IMR-90 (cell line): ENCODE measurements at regions not wholly inside any gene's neighbourhood (a gene's known extent, or its start where the extent isn't known, plus 50 kb on each side); places are given as distances from the start of the nearest gene placed in this dataset.

Source experiments
- ATAC-seq: fragments of 200-7000 bp; cut with Tn5 transposase; 2 replicates; pipeline ENCODE4 v1.9.1; 2020; ENCODE audit warnings: low read depth, mild to moderate bottlenecking, moderate library complexity
- BruUV-seq: library from RNA; stranded (reverse); fragments of 400-500 nt; replicated peaks from 2 replicates; lab custom pipeline; 2021; lab: Mats Ljungman, UMichigan
- CTCF ChIA-PET: fragments of 300-600 bp; formaldehyde crosslinking; extraction: SDS; loops from one replicate; lab custom pipeline; 2021; ENCODE audit warnings: antibody characterized with exemption; lab: Yijun Ruan, JAX
- POLR2A ChIA-PET: fragments of 300-600 bp; sonication (Branson Sonifier 250); formaldehyde crosslinking; loops from one replicate; lab custom pipeline; 2022; ENCODE audit warnings: antibody characterized with exemption; ENCODE audit not compliant: unreplicated experiment; lab: Charles Lee
- DNase-seq: peaks from one replicate; pipeline ENCODE4 v3.0.0; 2013
- H2AFZ ChIP-seq: replicated peaks from 2 replicates; pipeline ENCODE3; 2013; ENCODE audit warnings: low read length, mild to moderate bottlenecking; ENCODE audit not compliant: poor library complexity
- H2AK5ac ChIP-seq: 2 replicates; pipeline ENCODE4 v1.6.1; 2013; ENCODE audit warnings: low read depth, low read length, inconsistent platforms
- H2AK9ac ChIP-seq: replicated peaks from 2 replicates; pipeline ENCODE3; 2013; ENCODE audit warnings: mild to moderate bottlenecking, low read depth, low read length, moderate library complexity; ENCODE audit not compliant: poor library complexity
- H2BK120ac ChIP-seq: 2 replicates; pipeline ENCODE4 v1.6.1; 2013; ENCODE audit warnings: low read depth, low read length, inconsistent platforms
- H2BK15ac ChIP-seq: 3 replicates; pipeline ENCODE4 v1.6.1; 2013; ENCODE audit warnings: low read depth, low read length, inconsistent platforms
- H2BK20ac ChIP-seq: 2 replicates; pipeline ENCODE4 v1.6.1; 2013; ENCODE audit warnings: low read depth, mild to moderate bottlenecking, inconsistent platforms, low read length, moderate library complexity
- H2BK5ac ChIP-seq: 2 replicates; pipeline ENCODE4 v1.6.1; 2013; ENCODE audit warnings: mild to moderate bottlenecking, low read depth, low read length, inconsistent platforms; ENCODE audit not compliant: poor library complexity, severe bottlenecking
- H3K14ac ChIP-seq: replicated peaks from 2 replicates; pipeline ENCODE4 v1.6.1; 2013; ENCODE audit warnings: low read depth, low read length, inconsistent platforms
- H3K18ac ChIP-seq: 2 replicates; pipeline ENCODE4 v1.6.1; 2013; ENCODE audit warnings: low read depth, low read length, control low read depth
- H3K23ac ChIP-seq: 2 replicates; pipeline ENCODE4 v1.6.1; 2013; ENCODE audit warnings: low read depth, low read length, inconsistent platforms
- H3K27ac ChIP-seq: 2 replicates; pipeline ENCODE4 v1.5.1; 2013; ENCODE audit warnings: mild to moderate bottlenecking, control low read depth, low read length; ENCODE audit not compliant: insufficient read depth
- H3K27me3 ChIP-seq: 2 replicates; pipeline ENCODE4 v1.6.1; 2013; ENCODE audit warnings: low read length; ENCODE audit not compliant: control insufficient read depth, insufficient read depth
- H3K36me3 ChIP-seq: 2 replicates; pipeline ENCODE4 v1.6.1; 2013; ENCODE audit warnings: low read length, mixed read lengths; ENCODE audit not compliant: control insufficient read depth, insufficient read depth
- H3K4ac ChIP-seq: 2 replicates; pipeline ENCODE4 v1.6.1; 2013; ENCODE audit warnings: low read depth, low read length, inconsistent platforms
- H3K4me1 ChIP-seq: 2 replicates; pipeline ENCODE4 v1.6.1; 2013; ENCODE audit warnings: low read length, mixed read lengths; ENCODE audit not compliant: control insufficient read depth, insufficient read depth
- H3K4me2 ChIP-seq: 2 replicates; pipeline ENCODE4 v1.6.1; 2013; ENCODE audit warnings: low read depth, mild to moderate bottlenecking, control low read depth, low read length, moderate library complexity
- H3K4me3 ChIP-seq: 2 replicates; pipeline ENCODE4 v1.5.1; 2013; ENCODE audit warnings: low read depth, mild to moderate bottlenecking, control low read depth, low read length, moderate library complexity; ENCODE audit not compliant: insufficient read depth
- H3K56ac ChIP-seq: 2 replicates; pipeline ENCODE4 v1.6.1; 2013; ENCODE audit warnings: low read length, inconsistent platforms; ENCODE audit not compliant: insufficient read depth; ENCODE audit errors: extremely low read depth
- H3K79me1 ChIP-seq, 2 experiments: 2 replicates each; pipeline ENCODE4 v1.6.1; 2013; ENCODE audit warnings: low read length in 2 of 2, inconsistent platforms in 1 of 2, low read depth in 1 of 2
- H3K9ac ChIP-seq: 2 replicates; pipeline ENCODE4 v1.6.1; 2013; ENCODE audit warnings: low read depth, low read length, control low read depth
- H3K9me1 ChIP-seq: 2 replicates; pipeline ENCODE4 v1.6.1; 2013; ENCODE audit warnings: low read length, inconsistent platforms; ENCODE audit not compliant: insufficient read depth
- H3K9me3 ChIP-seq: 2 replicates; pipeline ENCODE4 v1.6.1; 2013; ENCODE audit warnings: low read length; ENCODE audit not compliant: control insufficient read depth, insufficient read depth
- H4K20me1 ChIP-seq: 2 replicates; pipeline ENCODE4 v1.6.1; 2013; ENCODE audit warnings: low read length, inconsistent platforms; ENCODE audit not compliant: insufficient read depth
- H4K5ac ChIP-seq: 2 replicates; pipeline ENCODE4 v1.6.1; 2013; ENCODE audit warnings: mild to moderate bottlenecking, low read depth, low read length, control low read depth
- H4K8ac ChIP-seq, 2 experiments: 2 replicates each; pipeline ENCODE4 v1.6.1; 2013; ENCODE audit warnings: low read depth in 2 of 2, low read length in 2 of 2, control low read depth in 1 of 2, inconsistent platforms in 1 of 2
- H4K91ac ChIP-seq: 2 replicates; pipeline ENCODE4 v1.6.1; 2013; ENCODE audit warnings: low read depth, low read length, inconsistent platforms; ENCODE audit not compliant: insufficient read depth
- BHLHE40 ChIP-seq: fragments of 150-350 bp; IDR thresholded peaks from 2 replicates; pipeline ENCODE4 v1.6.1; 2016; ENCODE audit warnings: mild to moderate bottlenecking, low read depth, low read length
- CEBPB ChIP-seq: IDR thresholded peaks from 2 replicates; pipeline ENCODE4 v1.6.1; 2012; ENCODE audit warnings: low read depth, low read length, improper control_type of control experiment
- CHD1 ChIP-seq: IDR thresholded peaks from 2 replicates; pipeline ENCODE4 v1.6.1; 2012; ENCODE audit warnings: low read depth, low read length, improper control_type of control experiment
- CTCF ChIP-seq: conservative IDR thresholded peaks from 2 replicates; pipeline ENCODE4 v1.5.1; 2012; ENCODE audit warnings: mild to moderate bottlenecking, low read depth, low read length, improper control_type of control experiment
- ELK1 ChIP-seq: fragments of 150-350 bp; IDR thresholded peaks from 2 replicates; pipeline ENCODE4 v1.6.1; 2016; ENCODE audit warnings: low read depth, mild to moderate bottlenecking, low read length, moderate library complexity, borderline replicate concordance
- FOS ChIP-seq: fragments of 150-350 bp; IDR thresholded peaks from 2 replicates; pipeline ENCODE4 v1.6.1; 2016; ENCODE audit warnings: low read depth, low read length
- MAFK ChIP-seq: IDR thresholded peaks from 2 replicates; pipeline ENCODE4 v1.6.1; 2012; ENCODE audit warnings: low read depth, low read length, improper control_type of control experiment
- MAZ ChIP-seq: IDR thresholded peaks from 2 replicates; pipeline ENCODE4 v1.6.1; 2012; ENCODE audit warnings: low read depth, mild to moderate bottlenecking, low read length, improper control_type of control experiment, moderate library complexity, borderline replicate concordance
- MXI1 ChIP-seq: IDR thresholded peaks from 2 replicates; pipeline ENCODE4 v1.6.1; 2012; ENCODE audit warnings: low read depth, mild to moderate bottlenecking, low read length, moderate library complexity, borderline replicate concordance
- NFE2L2 ChIP-seq: fragments of 150-350 bp; IDR thresholded peaks from 2 replicates; pipeline ENCODE4 v1.6.1; 2016; ENCODE audit warnings: low read depth, mild to moderate bottlenecking, low read length
- POLR2A ChIP-seq: IDR thresholded peaks from 2 replicates; pipeline ENCODE4 v1.6.1; 2012; ENCODE audit warnings: mild to moderate bottlenecking, low read depth, low read length
- RAD21 ChIP-seq: IDR thresholded peaks from 2 replicates; pipeline ENCODE4 v1.6.1; 2012; ENCODE audit warnings: low read length, improper control_type of control experiment
- RCOR1 ChIP-seq: IDR thresholded peaks from 2 replicates; pipeline ENCODE4 v1.6.1; 2012; ENCODE audit warnings: mild to moderate bottlenecking, low read length, improper control_type of control experiment; ENCODE audit not compliant: insufficient replicate concordance
- RFX5 ChIP-seq: IDR thresholded peaks from 2 replicates; pipeline ENCODE4 v1.8.0; 2012; ENCODE audit warnings: low read depth, mild to moderate bottlenecking, low read length, moderate library complexity
- SMC3 ChIP-seq: fragments of 150-350 bp; IDR thresholded peaks from 2 replicates; pipeline ENCODE4 v1.6.1; 2016; ENCODE audit warnings: low read depth, mild to moderate bottlenecking, antibody characterized with exemption, low read length, moderate library complexity
- USF2 ChIP-seq: fragments of 150-350 bp; IDR thresholded peaks from 2 replicates; pipeline ENCODE4 v1.6.1; 2017; ENCODE audit warnings: mild to moderate bottlenecking, antibody characterized with exemption, low read length, low read depth
- dilution Hi-C: fragments of 300-500 bp; cut with HindIII; formaldehyde crosslinking; loops from one replicate; pipeline ENCODE4 v1.14.3; 2018; ENCODE audit warnings: low sequenced_read_pairs; ENCODE audit not compliant: unreplicated experiment
- in situ Hi-C: fragments of 300-500 bp; cut with MboI; formaldehyde crosslinking; loops from 3 replicates; pipeline ENCODE4 v1.14.3; 2019; ENCODE audit warnings: low sequenced_read_pairs, inconsistent platforms, mixed read lengths
- intact Hi-C: fragments of 100-400 bp; cut with micrococcal nuclease; formaldehyde crosslinking; loops from 2 replicates; pipeline ENCODE4 v1.10.0; 2022

- intact Hi-C loops, result no loop called here
- H3K4ac ChIP-seq, result no peak overlapping the region
- ChIA-PET POLR2A (no interaction called here), CTCF (no interaction called here)
- no peak overlapping the region for H3K4me2 ChIP-seq
- H3K18ac ChIP-seq, result no peak overlapping the region
- H3K9ac ChIP-seq, result no peak overlapping the region
- no TSS peak for BruUV-seq
- H2BK20ac ChIP-seq, result no peak overlapping the region
- dilution Hi-C loops, result no loop called here
- H2BK5ac ChIP-seq, result no peak overlapping the region
- no peak overlapping the region for H3K14ac ChIP-seq
- no peak overlapping the region for H4K5ac ChIP-seq
- in situ Hi-C loops, result no loop called here
- no peak overlapping the region for H2AK9ac ChIP-seq
- H4K91ac ChIP-seq, result no peak overlapping the region
- H4K8ac ChIP-seq, result no peak overlapping the region
- no peaks in the 10 kb centered on the region for H3K27me3 ChIP-seq
- no peak overlapping the region for H3K23ac ChIP-seq
- H3K9me3 ChIP-seq, result no peaks in the 10 kb centered on the region
- no peak for ATAC-seq
- H2AFZ ChIP-seq, result no peak overlapping the region
- no peak overlapping the region for H3K27ac ChIP-seq
- no peaks in the 10 kb centered on the region for H3K36me3 ChIP-seq
- no peaks in the 10 kb centered on the region for H3K4me1 ChIP-seq
- H3K9me1 ChIP-seq, result no peaks in the 10 kb centered on the region
- no peak overlapping the region for H3K56ac ChIP-seq
- H4K20me1 ChIP-seq, result no peaks in the 10 kb centered on the region
- DNase-seq, result no peak
- H3K79me1 ChIP-seq, result no peaks in the 10 kb centered on the region
- no peak overlapping the region for H2BK15ac ChIP-seq
- no peak overlapping the region for H2BK120ac ChIP-seq
- H3K4me3 ChIP-seq, result no peak overlapping the region
- TF ChIP-seq NFE2L2 (no peak), POLR2A (no peak), MAFK (no peak), CEBPB (no peak), FOS (no peak), USF2 (no peak), ELK1 (no peak), RCOR1 (no peak), MAZ (no peak), CHD1 (no peak), RAD21 (no peak), SMC3 (no peak), MXI1 (no peak), CTCF (no peak), RFX5 (no peak), BHLHE40 (no peak)
- H2AK5ac ChIP-seq, result no peak overlapping the region
Observed at GRCh38 chr3:176160997-176161396, 1036.3 kb downstream of the TBL1XR1 start.
